Panc1 (cell line): ENCODE measurements at regions not wholly inside any gene's neighbourhood (a gene's known extent, or its start where the extent isn't known, plus 50 kb on each side); places are given as distances from the start of the nearest gene placed in this dataset.

Experiments used
- POLR2AphosphoS5 ChIP-seq: IDR thresholded peaks from 2 replicates; pipeline ENCODE4 v1.6.1; 2012; ENCODE audit warnings: mild to moderate bottlenecking, low read depth, low read length, moderate library complexity
- SIN3A ChIP-seq: IDR thresholded peaks from 2 replicates; pipeline ENCODE4 v1.6.1; 2012; ENCODE audit warnings: low read depth, mild to moderate bottlenecking, low read length, moderate library complexity, borderline replicate concordance; ENCODE audit not compliant: insufficient read depth
- TF ChIP-seq, protein P1 (sequence below): fragments of 450-650 bp; IDR thresholded peaks from 2 replicates; pipeline ENCODE4 v1.5.1; 2017; ENCODE audit warnings: mild to moderate bottlenecking

DNA sequence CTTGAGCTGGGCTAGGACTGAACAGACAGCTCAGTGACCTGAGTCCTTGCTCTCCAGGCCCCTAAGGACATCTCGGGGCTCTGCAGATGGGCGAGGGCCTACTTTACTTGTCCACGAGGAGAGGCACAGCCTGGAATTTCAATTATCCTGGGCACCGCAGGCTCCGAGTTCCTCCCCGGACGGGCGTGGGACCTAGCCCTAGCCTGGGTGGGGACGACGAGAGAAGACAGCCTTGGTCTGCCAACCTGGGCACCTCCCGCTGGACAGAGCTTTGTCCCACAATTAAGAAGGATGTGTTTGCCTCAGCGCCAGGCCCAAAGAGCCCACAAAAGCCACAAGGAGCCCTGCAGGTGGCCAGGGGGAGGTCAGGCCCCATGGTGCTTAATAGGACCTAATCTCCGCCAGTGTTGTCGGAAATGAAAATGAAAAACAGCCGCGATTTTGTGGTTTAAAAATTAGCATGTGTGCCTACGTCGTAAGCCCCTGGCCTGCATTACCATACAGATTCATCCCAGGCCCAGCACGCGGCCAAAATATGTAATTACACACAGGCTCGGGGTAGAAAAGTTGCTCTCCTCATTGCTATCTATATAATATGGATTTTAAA is 51.4 kb upstream of the LHX1 start:
- TF ChIP-seq, protein P1, sequence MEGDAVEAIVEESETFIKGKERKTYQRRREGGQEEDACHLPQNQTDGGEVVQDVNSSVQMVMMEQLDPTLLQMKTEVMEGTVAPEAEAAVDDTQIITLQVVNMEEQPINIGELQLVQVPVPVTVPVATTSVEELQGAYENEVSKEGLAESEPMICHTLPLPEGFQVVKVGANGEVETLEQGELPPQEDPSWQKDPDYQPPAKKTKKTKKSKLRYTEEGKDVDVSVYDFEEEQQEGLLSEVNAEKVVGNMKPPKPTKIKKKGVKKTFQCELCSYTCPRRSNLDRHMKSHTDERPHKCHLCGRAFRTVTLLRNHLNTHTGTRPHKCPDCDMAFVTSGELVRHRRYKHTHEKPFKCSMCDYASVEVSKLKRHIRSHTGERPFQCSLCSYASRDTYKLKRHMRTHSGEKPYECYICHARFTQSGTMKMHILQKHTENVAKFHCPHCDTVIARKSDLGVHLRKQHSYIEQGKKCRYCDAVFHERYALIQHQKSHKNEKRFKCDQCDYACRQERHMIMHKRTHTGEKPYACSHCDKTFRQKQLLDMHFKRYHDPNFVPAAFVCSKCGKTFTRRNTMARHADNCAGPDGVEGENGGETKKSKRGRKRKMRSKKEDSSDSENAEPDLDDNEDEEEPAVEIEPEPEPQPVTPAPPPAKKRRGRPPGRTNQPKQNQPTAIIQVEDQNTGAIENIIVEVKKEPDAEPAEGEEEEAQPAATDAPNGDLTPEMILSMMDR: no peak
- TF ChIP-seq POLR2AphosphoS5 (no peak), SIN3A (no peak)
